ENCODE measurements at regions not wholly inside any gene's neighbourhood (a gene's known extent, or its start where the extent isn't known, plus 50 kb on each side); places are given as distances from the start of the nearest gene placed in this dataset.

DNA sequence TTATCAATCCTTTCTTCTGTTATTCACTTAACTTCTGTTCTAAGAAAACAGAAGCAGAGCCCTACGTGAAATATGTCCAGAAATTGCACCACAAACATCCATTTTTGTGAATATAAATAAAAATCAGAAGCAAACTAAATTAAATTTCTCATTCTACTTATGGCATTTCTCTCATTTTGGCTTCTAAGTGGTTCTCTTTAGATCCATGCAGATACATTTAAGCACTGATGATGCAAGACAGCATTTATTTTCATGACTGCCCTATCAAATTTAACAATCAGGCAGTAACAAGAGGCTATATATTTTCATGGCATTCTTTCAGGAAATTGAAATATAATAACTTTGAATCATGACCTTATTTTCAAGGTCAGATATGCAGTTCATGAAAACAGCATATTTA lies 1049.6 kb downstream of the GRM8 start:
- Histone ChIP-seq H3K27me3 (ENCODE audit: control insufficient read depth in 2 of 2, insufficient read depth in 2 of 2, low read length in 2 of 2) (no peaks in the 10 kb centered on the region), H3K4me2 (ENCODE audit: insufficient read depth, low read length) (no peak overlapping the region), H3K4me1 (replicated peaks in 1 of 2; ENCODE audit: control insufficient read depth in 2 of 2, insufficient read depth in 2 of 2, low read length in 2 of 2) (no peaks in the 10 kb centered on the region), H3K27ac (ENCODE audit: extremely low read depth, low read depth, low read length) (no peak overlapping the region), H3K4me3 (no peak overlapping the region), H3K9me3 (replicated peaks; ENCODE audit: control insufficient read depth, insufficient read depth, low read depth, low read length) (no peaks in the 10 kb centered on the region), H3K36me3 (ENCODE audit: control insufficient read depth, insufficient read depth, low read length) (no peaks in the 10 kb centered on the region), H3K9ac (ENCODE audit: insufficient read depth in 1 of 2, low read depth in 2 of 2, low read length in 2 of 2) (no peak overlapping the region), H3K9me1 (ENCODE audit: control insufficient read depth, insufficient read depth, low read length) (no peaks in the 10 kb centered on the region), H4K20me1 (replicated peaks; ENCODE audit: control insufficient read depth, insufficient read depth, low read length) (no peaks in the 10 kb centered on the region), H2AFZ (ENCODE audit: low read depth, low read length) (no peak overlapping the region), H3K79me2 (ENCODE audit: control insufficient read depth, insufficient read depth, low read length) (no peaks in the 10 kb centered on the region)
- ATAC-seq, result no peak
- no peak for FAIRE-seq
- no peak for DNase-seq (ENCODE audit: extremely low read depth in 1 of 4, low spot score in 3 of 4)
- no peak for TF ChIP-seq SMARCA4 (IDR thresholded peaks at IDR 0.05)
- no peak for TF ChIP-seq ZNF354B (CRISPR knock-in tag; IDR thresholded peaks at IDR 0.05)
- no peak for TF ChIP-seq NRF1 (conservative IDR thresholded peaks at IDR 0.05 in 1 of 2, IDR thresholded peaks at IDR 0.05 in 1 of 2)
- TF ChIP-seq RFX1 (IDR thresholded peaks at IDR 0.05), result no peak
- no peak for TF ChIP-seq ETS2 (tag; IDR thresholded peaks at IDR 0.05; ENCODE audit: borderline replicate concordance, poor library complexity, severe bottlenecking)
- no peak for TF ChIP-seq CBX8 (IDR thresholded peaks at IDR 0.05; ENCODE audit: borderline replicate concordance, extremely low read depth, low read depth, low read length, poor library complexity, severe bottlenecking)
- no peak for TF ChIP-seq ZNF232 (CRISPR knock-in tag; IDR thresholded peaks at IDR 0.05)
- TF ChIP-seq RCOR1 (IDR thresholded peaks at IDR 0.05; ENCODE audit: borderline replicate concordance in 1 of 2, low read depth in 2 of 2, low read length in 2 of 2), result no peak
- no peak for TF ChIP-seq PHB2 (IDR thresholded peaks at IDR 0.05; ENCODE audit: low read depth)
- TF ChIP-seq SLC30A9 (CRISPR knock-in tag; IDR thresholded peaks at IDR 0.05), result no peak
- no peak for TF ChIP-seq CEBPB (tag; IDR thresholded peaks at IDR 0.05)
- TF ChIP-seq TCF7L2 (IDR thresholded peaks at IDR 0.05; ENCODE audit: low read depth, low read length), result no peak
- TF ChIP-seq POLR2A (conservative IDR thresholded peaks at IDR 0.05), result no peak
- TF ChIP-seq EZH2 (IDR thresholded peaks at IDR 0.05; ENCODE audit: borderline replicate concordance, low read depth, low read length), result no peak
- TF ChIP-seq ZNF830 (CRISPR knock-in tag; IDR thresholded peaks at IDR 0.05), result no peak
- TF ChIP-seq HNRNPLL (IDR thresholded peaks at IDR 0.05; ENCODE audit: low read depth, low read length, poor library complexity, severe bottlenecking), result no peak
- TF ChIP-seq, protein P1, sequence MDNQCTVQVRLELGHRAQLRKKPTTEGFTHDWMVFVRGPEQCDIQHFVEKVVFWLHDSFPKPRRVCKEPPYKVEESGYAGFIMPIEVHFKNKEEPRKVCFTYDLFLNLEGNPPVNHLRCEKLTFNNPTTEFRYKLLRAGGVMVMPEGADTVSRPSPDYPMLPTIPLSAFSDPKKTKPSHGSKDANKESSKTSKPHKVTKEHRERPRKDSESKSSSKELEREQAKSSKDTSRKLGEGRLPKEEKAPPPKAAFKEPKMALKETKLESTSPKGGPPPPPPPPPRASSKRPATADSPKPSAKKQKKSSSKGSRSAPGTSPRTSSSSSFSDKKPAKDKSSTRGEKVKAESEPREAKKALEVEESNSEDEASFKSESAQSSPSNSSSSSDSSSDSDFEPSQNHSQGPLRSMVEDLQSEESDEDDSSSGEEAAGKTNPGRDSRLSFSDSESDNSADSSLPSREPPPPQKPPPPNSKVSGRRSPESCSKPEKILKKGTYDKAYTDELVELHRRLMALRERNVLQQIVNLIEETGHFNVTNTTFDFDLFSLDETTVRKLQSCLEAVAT (IDR thresholded peaks at IDR 0.05), result no peak
- TF ChIP-seq ZNF583 (CRISPR knock-in tag; IDR thresholded peaks at IDR 0.05), result no peak
- TF ChIP-seq, protein P2, sequence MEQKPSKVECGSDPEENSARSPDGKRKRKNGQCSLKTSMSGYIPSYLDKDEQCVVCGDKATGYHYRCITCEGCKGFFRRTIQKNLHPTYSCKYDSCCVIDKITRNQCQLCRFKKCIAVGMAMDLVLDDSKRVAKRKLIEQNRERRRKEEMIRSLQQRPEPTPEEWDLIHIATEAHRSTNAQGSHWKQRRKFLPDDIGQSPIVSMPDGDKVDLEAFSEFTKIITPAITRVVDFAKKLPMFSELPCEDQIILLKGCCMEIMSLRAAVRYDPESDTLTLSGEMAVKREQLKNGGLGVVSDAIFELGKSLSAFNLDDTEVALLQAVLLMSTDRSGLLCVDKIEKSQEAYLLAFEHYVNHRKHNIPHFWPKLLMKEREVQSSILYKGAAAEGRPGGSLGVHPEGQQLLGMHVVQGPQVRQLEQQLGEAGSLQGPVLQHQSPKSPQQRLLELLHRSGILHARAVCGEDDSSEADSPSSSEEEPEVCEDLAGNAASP (IDR thresholded peaks at IDR 0.05), result no peak
- intact Hi-C loops (cut with micrococcal nuclease), result no loop called here
- in situ Hi-C loops (cut with MboI), result no loop called here
- 0% methylated on average over 1 of the region's 1 CpG for WGBS (ENCODE audit: insufficient coverage, low coverage, missing lambda C conversion rate)
- ChIA-PET CTCF (ENCODE audit: low intra/inter-chr PET ratio) (no interaction called here), POLR2A (no interaction called here)
- no TSS peak for BruUV-seq (replicated peaks)
